ENCODE measurements at regions not wholly inside any gene's neighbourhood (a gene's known extent, or its start where the extent isn't known, plus 50 kb on each side); places are given as distances from the start of the nearest gene placed in this dataset.

GRCh38 chr1:10904396-10905358 is 107.8 kb upstream of the TARDBP start:
- TF ChIP-seq CTCF (IDR thresholded peaks at IDR 0.05; ENCODE audit: insufficient read depth, low read depth, low read length) (no peak), EZH2 (IDR thresholded peaks at IDR 0.05; ENCODE audit: insufficient read depth, low read length) (no peak)
